SK-N-SH (cell line): ENCODE measurements at regions not wholly inside any gene's neighbourhood (a gene's known extent, or its start where the extent isn't known, plus 50 kb on each side); places are given as distances from the start of the nearest gene placed in this dataset.

Experiments
- CTCF ChIP-seq: fragments of 200-600 bp; sonication (generic); IDR thresholded peaks from 2 replicates; pipeline ENCODE4 v1.6.1; 2017; ENCODE audit warnings: antibody characterized with exemption, mild to moderate bottlenecking, moderate library complexity
- TCF12 ChIP-seq: IDR thresholded peaks from 2 replicates; pipeline ENCODE4 v1.4.0; 2012

- no peak for TF ChIP-seq TCF12
- TF ChIP-seq CTCF, result no peak
Observed at GRCh38 chr2:145155196-145155595, 635.3 kb upstream of the ZEB2 start.
